ENCODE measurements at regions not wholly inside any gene's neighbourhood (a gene's known extent, or its start where the extent isn't known, plus 50 kb on each side); places are given as distances from the start of the nearest gene placed in this dataset.

DNA sequence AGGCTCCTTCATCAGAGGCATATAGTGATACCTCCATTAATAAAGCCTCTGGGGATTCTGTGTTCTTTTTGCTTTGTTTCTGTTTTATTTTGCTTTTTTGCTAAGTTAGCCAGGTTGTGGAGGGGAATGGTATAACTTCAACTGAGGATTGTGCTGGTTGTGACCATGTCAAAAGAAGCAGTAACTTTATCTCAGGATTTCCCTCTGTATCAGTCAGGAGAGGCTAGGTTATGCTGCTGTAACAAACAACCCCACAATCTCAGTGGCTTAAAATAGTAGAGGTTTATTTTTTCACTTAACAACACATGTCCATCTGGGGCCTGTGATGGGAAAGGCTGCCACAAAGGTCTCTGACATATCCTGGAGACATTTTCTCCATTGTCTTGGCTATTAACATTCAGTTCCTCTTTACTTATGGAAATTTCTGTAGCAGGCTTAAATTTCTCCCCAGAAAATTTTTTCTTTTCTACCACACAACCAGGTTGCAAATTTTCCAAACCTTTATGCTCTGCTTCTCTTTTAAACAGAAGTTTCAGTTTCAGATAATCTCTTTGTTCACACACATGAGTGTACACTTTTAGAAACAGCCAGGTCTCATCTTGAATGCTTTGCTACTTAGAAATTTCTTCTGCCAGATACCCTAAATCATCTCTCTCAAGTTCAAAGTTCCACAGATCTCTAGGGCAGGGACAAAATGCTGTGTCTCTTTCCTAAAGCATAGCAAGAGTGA, 64.7 kb downstream of the UCHL1 start:
- Histone ChIP-seq H3K4me3 (IDR thresholded peaks at IDR 0.05; ENCODE audit: insufficient read depth, low read depth, low read length) (no peak overlapping the region), H3K27ac (no peak overlapping the region), H3K9ac (no peak overlapping the region), H2AFZ (ENCODE audit: low read depth) (no peak overlapping the region; the same call in 1 of the 2 replicates), H3K4me1 (ENCODE audit: low read depth, poor library complexity, severe bottlenecking) (peaks cover 11% of the 10 kb centered on the region), H3K79me2 (ENCODE audit: insufficient read depth, low read depth) (no peaks in the 10 kb centered on the region), H4K20me1 (ENCODE audit: insufficient read depth) (no peaks in the 10 kb centered on the region), H3K27me3 (ENCODE audit: insufficient read depth, low read depth) (no peaks in the 10 kb centered on the region), H3K36me3 (ENCODE audit: insufficient read depth) (no peaks in the 10 kb centered on the region), H3K4me2 (no peak overlapping the region)
- TF ChIP-seq, protein P1, sequence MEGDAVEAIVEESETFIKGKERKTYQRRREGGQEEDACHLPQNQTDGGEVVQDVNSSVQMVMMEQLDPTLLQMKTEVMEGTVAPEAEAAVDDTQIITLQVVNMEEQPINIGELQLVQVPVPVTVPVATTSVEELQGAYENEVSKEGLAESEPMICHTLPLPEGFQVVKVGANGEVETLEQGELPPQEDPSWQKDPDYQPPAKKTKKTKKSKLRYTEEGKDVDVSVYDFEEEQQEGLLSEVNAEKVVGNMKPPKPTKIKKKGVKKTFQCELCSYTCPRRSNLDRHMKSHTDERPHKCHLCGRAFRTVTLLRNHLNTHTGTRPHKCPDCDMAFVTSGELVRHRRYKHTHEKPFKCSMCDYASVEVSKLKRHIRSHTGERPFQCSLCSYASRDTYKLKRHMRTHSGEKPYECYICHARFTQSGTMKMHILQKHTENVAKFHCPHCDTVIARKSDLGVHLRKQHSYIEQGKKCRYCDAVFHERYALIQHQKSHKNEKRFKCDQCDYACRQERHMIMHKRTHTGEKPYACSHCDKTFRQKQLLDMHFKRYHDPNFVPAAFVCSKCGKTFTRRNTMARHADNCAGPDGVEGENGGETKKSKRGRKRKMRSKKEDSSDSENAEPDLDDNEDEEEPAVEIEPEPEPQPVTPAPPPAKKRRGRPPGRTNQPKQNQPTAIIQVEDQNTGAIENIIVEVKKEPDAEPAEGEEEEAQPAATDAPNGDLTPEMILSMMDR (conservative IDR thresholded peaks at IDR 0.05; ENCODE audit: low read depth, low read length), result no peak

- H4K20me1 ChIP-seq (ENCODE audit: insufficient read depth), result no peaks in the 10 kb centered on the region
- no peak overlapping the region for H3K4me2 ChIP-seq
- H3K4me1 ChIP-seq (ENCODE audit: low read depth, poor library complexity, severe bottlenecking), result peaks cover 11% of the 10 kb centered on the region
These were observed 65.9 kb downstream of the UCHL1 start for GRCh38 chr4:41322617-41323016.

DNA sequence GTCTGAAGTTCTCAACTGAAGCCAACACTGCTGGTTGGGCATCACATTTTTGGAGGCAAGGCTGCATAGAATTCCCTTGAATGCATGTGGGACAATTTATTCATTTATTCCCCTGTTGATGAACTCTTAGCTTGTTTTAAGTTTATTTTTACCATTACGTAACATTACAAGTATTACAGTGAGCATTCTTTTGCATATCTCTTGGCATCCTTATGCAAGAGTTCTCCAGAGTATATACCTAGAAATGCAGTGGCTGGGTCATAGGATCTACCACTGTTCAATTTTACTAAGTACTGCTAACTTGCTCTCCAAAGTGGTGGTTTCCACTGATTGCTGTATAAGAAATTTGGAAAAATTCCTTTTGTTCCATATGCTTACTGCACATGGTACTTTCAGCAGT, 66.5 kb downstream of the UCHL1 start:
- Histone ChIP-seq H3K4me1 (ENCODE audit: low read depth, poor library complexity, severe bottlenecking) (peaks cover 11% of the 10 kb centered on the region), H3K27me3 (ENCODE audit: insufficient read depth, low read depth) (no peaks in the 10 kb centered on the region), H3K9ac (no peak overlapping the region)

More at GRCh38 chr4:41322617-41323016, 65.9 kb downstream of the UCHL1 start:
- Histone ChIP-seq H2AFZ (ENCODE audit: low read depth) (no peak overlapping the region), H3K4me3 (IDR thresholded peaks at IDR 0.05; ENCODE audit: insufficient read depth, low read depth, low read length) (no peak overlapping the region), H3K36me3 (ENCODE audit: insufficient read depth) (no peaks in the 10 kb centered on the region), H3K79me2 (ENCODE audit: insufficient read depth, low read depth) (no peaks in the 10 kb centered on the region), H3K27me3 (ENCODE audit: insufficient read depth, low read depth) (no peaks in the 10 kb centered on the region), H3K27ac (no peak overlapping the region), H3K9ac (no peak overlapping the region)
- TF ChIP-seq, protein P1 (conservative IDR thresholded peaks at IDR 0.05; ENCODE audit: low read depth, low read length), result no peak

GRCh38 chr4:41323706-41324105, 67.0 kb downstream of the UCHL1 start:
- no peak overlapping the region for H3K4me3 ChIP-seq (IDR thresholded peaks at IDR 0.05; ENCODE audit: insufficient read depth, low read depth, low read length)
- no peaks in the 10 kb centered on the region for H3K79me2 ChIP-seq (ENCODE audit: insufficient read depth, low read depth)
- H3K9ac ChIP-seq, result no peak overlapping the region
- no peak overlapping the region for H3K4me2 ChIP-seq
- no peak overlapping the region for H2AFZ ChIP-seq (ENCODE audit: low read depth)
- TF ChIP-seq, protein P1 (conservative IDR thresholded peaks at IDR 0.05; ENCODE audit: low read depth, low read length), result no peak
- H3K4me1 ChIP-seq (ENCODE audit: low read depth, poor library complexity, severe bottlenecking), result peaks cover 11% of the 10 kb centered on the region
- H4K20me1 ChIP-seq (ENCODE audit: insufficient read depth), result no peaks in the 10 kb centered on the region
- H3K27me3 ChIP-seq (ENCODE audit: insufficient read depth, low read depth), result no peaks in the 10 kb centered on the region
- no peak overlapping the region for H3K27ac ChIP-seq
- no peaks in the 10 kb centered on the region for H3K36me3 ChIP-seq (ENCODE audit: insufficient read depth)

More for the DNA sequence above, 66.5 kb downstream of the UCHL1 start:
- Histone ChIP-seq H3K4me2 (no peak overlapping the region), H3K27ac (no peak overlapping the region), H4K20me1 (ENCODE audit: insufficient read depth) (no peaks in the 10 kb centered on the region), H3K36me3 (ENCODE audit: insufficient read depth) (no peaks in the 10 kb centered on the region), H3K4me3 (IDR thresholded peaks at IDR 0.05; ENCODE audit: insufficient read depth, low read depth, low read length) (no peak overlapping the region), H2AFZ (ENCODE audit: low read depth) (no peak overlapping the region), H3K79me2 (ENCODE audit: insufficient read depth, low read depth) (no peaks in the 10 kb centered on the region)
- TF ChIP-seq, protein P1 (conservative IDR thresholded peaks at IDR 0.05; ENCODE audit: low read depth, low read length), result no peak

All from KMS-11 (cell line).